ENCODE measurements at regions not wholly inside any gene's neighbourhood (a gene's known extent, or its start where the extent isn't known, plus 50 kb on each side); places are given as distances from the start of the nearest gene placed in this dataset.

DNA sequence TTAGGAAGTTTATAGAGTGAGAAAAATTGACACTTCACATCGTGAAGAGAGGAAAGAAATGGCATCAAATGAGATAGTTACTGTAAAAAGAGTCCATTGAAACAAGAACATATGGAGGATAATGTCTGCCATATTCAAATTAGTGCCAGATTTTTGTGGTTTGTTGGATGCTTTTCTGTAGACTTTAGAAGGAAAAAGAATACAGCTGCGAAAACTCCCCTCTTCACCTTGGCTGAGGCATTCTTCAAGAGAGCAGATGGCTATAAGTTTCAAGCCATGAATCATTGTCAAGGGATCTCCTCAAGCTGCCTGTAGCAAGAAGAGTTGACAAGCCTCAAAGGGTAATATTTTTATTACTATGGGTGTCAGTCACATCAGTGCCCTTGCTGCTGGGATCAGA, 507.4 kb upstream of the RAG2 start:
- no peak for TF ChIP-seq CTCF (IDR thresholded peaks at IDR 0.05 in 8 of 11, conservative IDR thresholded peaks at IDR 0.05 in 3 of 11)
- TF ChIP-seq POLR2AphosphoS5 (IDR thresholded peaks at IDR 0.05), result no peak
- no peak for TF ChIP-seq POLR2A (IDR thresholded peaks at IDR 0.05)

All from spleen (tissue), 7 donors.